Kidney epithelial cell (primary cell): ENCODE measurements at regions not wholly inside any gene's neighbourhood (a gene's known extent, or its start where the extent isn't known, plus 50 kb on each side); places are given as distances from the start of the nearest gene placed in this dataset.

Experiments
- DNase-seq: peaks from one replicate; pipeline ENCODE4 v3.0.0-alpha.2; 2010; ENCODE audit warnings: low read depth
- H3K27me3 ChIP-seq: 2 replicates; pipeline ENCODE4 v1.6.0; 2011; ENCODE audit warnings: low read length; ENCODE audit not compliant: control insufficient read depth, insufficient read depth
- H3K36me3 ChIP-seq: 2 replicates; pipeline ENCODE4 v1.5.1; 2011; ENCODE audit warnings: low read length; ENCODE audit not compliant: control insufficient read depth, insufficient read depth
- H3K4me3 ChIP-seq: 2 replicates; pipeline ENCODE4 v1.5.1; 2011; ENCODE audit warnings: low read depth, mild to moderate bottlenecking, control low read depth, low read length
- CTCF ChIP-seq: IDR thresholded peaks from 2 replicates; pipeline ENCODE4 v1.5.1; 2011; ENCODE audit warnings: mild to moderate bottlenecking, moderate library complexity, low read length, control low read depth, inconsistent platforms; ENCODE audit not compliant: insufficient read depth, poor library complexity, severe bottlenecking

- no peaks in the 10 kb centered on the region for H3K36me3 ChIP-seq
- H3K27me3 ChIP-seq = no peaks in the 10 kb centered on the region
- no peak for TF ChIP-seq CTCF
- no peak for DNase-seq
- H3K4me3 ChIP-seq = no peak overlapping the region
Observed at GRCh38 chrX:84611843-84612636, 109.8 kb upstream of the HDX start.

- no peak overlapping the region for H3K4me3 ChIP-seq
- DNase-seq = no peak
- no peaks in the 10 kb centered on the region for H3K27me3 ChIP-seq
- TF ChIP-seq CTCF = no peak
- no peaks in the 10 kb centered on the region for H3K36me3 ChIP-seq
Observed at GRCh38 chrX:84634201-84634782, 132.0 kb upstream of the HDX start.

- Histone ChIP-seq H3K36me3 (no peaks in the 10 kb centered on the region), H3K4me3 (no peak overlapping the region), H3K27me3 (no peaks in the 10 kb centered on the region)
- no peak for TF ChIP-seq CTCF
- DNase-seq = no peak
Observed at GRCh38 chrX:84666086-84666485, 163.8 kb upstream of the HDX start.

GRCh38 chrX:84690228-84690627 lies 188.0 kb upstream of the HDX start:
- Histone ChIP-seq H3K4me3 (no peak overlapping the region), H3K27me3 (no peaks in the 10 kb centered on the region), H3K36me3 (no peaks in the 10 kb centered on the region)
- TF ChIP-seq CTCF = no peak
- DNase-seq = no peak

GRCh38 chrX:84709987-84710386 lies 207.7 kb upstream of the HDX start:
- Histone ChIP-seq H3K4me3 (no peak overlapping the region), H3K27me3 (no peaks in the 10 kb centered on the region), H3K36me3 (no peaks in the 10 kb centered on the region)
- no peak for TF ChIP-seq CTCF
- DNase-seq = no peak
